GM12878 (cell line): ENCODE measurements at regions not wholly inside any gene's neighbourhood (a gene's known extent, or its start where the extent isn't known, plus 50 kb on each side); places are given as distances from the start of the nearest gene placed in this dataset.
A peak's percentile ranks its signal among the peaks of the same experiment; 100 is the strongest.

Experiments
- BHLHE40 ChIP-seq, 2 experiments: fragments of 450-650 bp in 1 of 2; IDR thresholded peaks; 2 replicates each; pipeline ENCODE4 v1.6.1; 2011 to 2017; ENCODE audit warnings: low read depth in 2 of 2, borderline replicate concordance in 1 of 2, improper control_type of control experiment in 1 of 2, low read length in 1 of 2, mild to moderate bottlenecking in 1 of 2
- EED ChIP-seq: sonication (generic); IDR thresholded peaks from 2 replicates; pipeline ENCODE4 v1.6.1; 2016; ENCODE audit warnings: antibody characterized with exemption, low read depth
- HDAC2 ChIP-seq: fragments of 200-600 bp; sonication (generic); IDR thresholded peaks from 2 replicates; pipeline ENCODE4 v1.6.1; 2017
- MEF2A ChIP-seq: IDR thresholded peaks from 2 replicates; pipeline ENCODE4 v1.6.1; 2011; ENCODE audit warnings: low read depth, mild to moderate bottlenecking, low read length, moderate library complexity; ENCODE audit not compliant: insufficient read depth
- NFIC ChIP-seq: IDR thresholded peaks from 2 replicates; pipeline ENCODE4 v1.6.1; 2012; ENCODE audit warnings: low read depth, mild to moderate bottlenecking, inconsistent platforms, low read length, moderate library complexity
- NFYB ChIP-seq: IDR thresholded peaks from 2 replicates; pipeline ENCODE4 v1.6.1; 2011; ENCODE audit warnings: low read depth, mild to moderate bottlenecking, low read length, improper control_type of control experiment, moderate library complexity; ENCODE audit not compliant: insufficient read depth
- PAX5 ChIP-seq: IDR thresholded peaks from 2 replicates; pipeline ENCODE4 v1.6.1; 2011; ENCODE audit warnings: low read depth, low read length, borderline replicate concordance
- RUNX3 ChIP-seq: IDR thresholded peaks from 2 replicates; pipeline ENCODE4 v1.6.1; 2012; ENCODE audit warnings: low read length, inconsistent platforms
- SP1 ChIP-seq: IDR thresholded peaks from one replicate; pipeline ENCODE4 v1.6.1; 2011; ENCODE audit warnings: low read depth, low read length
- SPI1 ChIP-seq: IDR thresholded peaks from 2 replicates; pipeline ENCODE4 v1.6.1; 2011; ENCODE audit warnings: low read depth, mild to moderate bottlenecking, low read length, moderate library complexity, borderline replicate concordance; ENCODE audit not compliant: insufficient read depth
- TF ChIP-seq, protein P1 (sequence below): fragments of 450-650 bp; IDR thresholded peaks from 2 replicates; pipeline ENCODE4 v1.6.1; 2018; ENCODE audit warnings: borderline replicate concordance, mild to moderate bottlenecking; ENCODE audit not compliant: partially characterized antibody

GRCh38 chr2:9738535-9739496 is 104.5 kb upstream of the TAF1B start (continued):
- TF ChIP-seq SPI1 (peak; percentile 53), RUNX3 (no peak; the same call in none of the 2 replicates), MEF2A (peak; percentile 38; the same call in 1 of the 2 replicates), NFIC (0 out of 2 replicates have a peak, but pooled peaks have one; percentile 42), SP1 (peak; percentile 4), NFYB (peak; percentile 74; the same call in 1 of the 2 replicates), EED (peak; percentile 44; the same call in 1 of the 2 replicates), PAX5 (no peak), BHLHE40 (IDR thresholded peaks at IDR 0.05; ENCODE audit: borderline replicate concordance in 1 of 2, low read depth in 2 of 2, low read length in 1 of 2) (no peak), HDAC2 (no peak)
- TF ChIP-seq, protein P1, sequence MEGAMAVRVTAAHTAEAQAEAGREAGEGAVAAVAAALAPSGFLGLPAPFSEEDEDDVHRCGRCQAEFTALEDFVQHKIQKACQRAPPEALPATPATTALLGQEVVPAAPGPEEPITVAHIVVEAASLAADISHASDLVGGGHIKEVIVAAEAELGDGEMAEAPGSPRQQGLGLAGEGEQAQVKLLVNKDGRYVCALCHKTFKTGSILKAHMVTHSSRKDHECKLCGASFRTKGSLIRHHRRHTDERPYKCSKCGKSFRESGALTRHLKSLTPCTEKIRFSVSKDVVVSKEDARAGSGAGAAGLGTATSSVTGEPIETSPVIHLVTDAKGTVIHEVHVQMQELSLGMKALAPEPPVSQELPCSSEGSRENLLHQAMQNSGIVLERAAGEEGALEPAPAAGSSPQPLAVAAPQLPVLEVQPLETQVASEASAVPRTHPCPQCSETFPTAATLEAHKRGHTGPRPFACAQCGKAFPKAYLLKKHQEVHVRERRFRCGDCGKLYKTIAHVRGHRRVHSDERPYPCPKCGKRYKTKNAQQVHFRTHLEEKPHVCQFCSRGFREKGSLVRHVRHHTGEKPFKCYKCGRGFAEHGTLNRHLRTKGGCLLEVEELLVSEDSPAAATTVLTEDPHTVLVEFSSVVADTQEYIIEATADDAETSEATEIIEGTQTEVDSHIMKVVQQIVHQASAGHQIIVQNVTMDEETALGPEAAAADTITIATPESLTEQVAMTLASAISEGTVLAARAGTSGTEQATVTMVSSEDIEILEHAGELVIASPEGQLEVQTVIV, result no peak
